Keratinocyte (primary cell): ENCODE measurements at regions not wholly inside any gene's neighbourhood (a gene's known extent, or its start where the extent isn't known, plus 50 kb on each side); places are given as distances from the start of the nearest gene placed in this dataset.

Source experiments
- CTCF ChIP-seq, 3 experiments: IDR thresholded peaks in 1 of 3; conservative IDR thresholded peaks in 1 of 3; optimal IDR thresholded peaks in 1 of 3; 2 replicates in 2 of 3; 3 replicates in 1 of 3; pipeline versions ENCODE3 to v1.5.1; 2011; ENCODE audit warnings: low read length in 3 of 3, mild to moderate bottlenecking in 3 of 3, moderate library complexity in 2 of 3, control low read depth in 1 of 3, inconsistent platforms in 1 of 3; ENCODE audit not compliant: insufficient read depth in 2 of 3; ENCODE audit errors: extremely low read depth in 1 of 3
- EZH2 ChIP-seq: IDR thresholded peaks from one replicate; pipeline ENCODE4 v1.6.1; 2012; ENCODE audit warnings: inconsistent platforms, mild to moderate bottlenecking, low read length, moderate library complexity

GRCh38 chr3:187969581-187969950, 184.4 kb upstream of the LPP start:
- no peak for TF ChIP-seq CTCF (optimal IDR thresholded peaks at IDR 0.05 in 1 of 3, IDR thresholded peaks at IDR 0.05 in 1 of 3, conservative IDR thresholded peaks at IDR 0.05 in 1 of 3; ENCODE audit: extremely low read depth in 1 of 3, insufficient read depth in 2 of 3, low read length in 3 of 3)
- TF ChIP-seq EZH2, result no peak
